ENCODE measurements at regions not wholly inside any gene's neighbourhood (a gene's known extent, or its start where the extent isn't known, plus 50 kb on each side); places are given as distances from the start of the nearest gene placed in this dataset.
A peak's percentile ranks its signal among the peaks of the same experiment; 100 is the strongest.

DNA sequence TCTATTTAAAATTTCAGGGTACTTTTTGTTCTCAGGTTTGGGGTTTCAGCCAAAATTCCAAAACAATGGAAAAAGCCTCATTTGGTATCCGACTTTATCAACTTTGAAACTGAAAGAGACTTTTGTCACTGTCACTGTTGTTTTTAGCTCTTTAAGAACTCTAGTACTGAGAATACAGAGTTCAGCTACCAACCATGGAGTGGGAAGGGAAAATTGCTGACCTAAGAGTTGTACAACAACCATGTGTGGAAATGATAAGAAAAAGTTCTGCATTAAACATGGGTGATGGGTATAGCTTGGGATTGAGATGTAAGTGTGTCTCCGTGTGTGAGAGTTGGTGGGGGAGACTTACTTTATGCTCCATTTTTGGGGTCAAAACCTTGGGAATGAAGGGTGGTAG, 206.6 kb upstream of the LRATD1 start:
- Histone ChIP-seq H3K4me1 (ENCODE audit: control insufficient read depth, insufficient read depth, low read length) (no peaks in the 10 kb centered on the region), H3K36me3 (ENCODE audit: control insufficient read depth, insufficient read depth, low read length) (no peaks in the 10 kb centered on the region), H3K9me3 (ENCODE audit: control insufficient read depth, insufficient read depth, low read depth, low read length) (no peaks in the 10 kb centered on the region), H3K27ac (ENCODE audit: low read length) (no peak overlapping the region), H3K4me3 (ENCODE audit: low read depth in 2 of 2, low read length in 2 of 2) (no peak overlapping the region), H3K27me3 (ENCODE audit: control insufficient read depth, insufficient read depth, low read length) (no peaks in the 10 kb centered on the region)
- CTCF ChIA-PET = no interaction called here
- POLR2A ChIA-PET = no interaction called here
- BruUV-seq (replicated peaks) = no TSS peak
- no peak for TF ChIP-seq POLR2AphosphoS5 (IDR thresholded peaks at IDR 0.05; ENCODE audit: low read depth, low read length)
- TF ChIP-seq, protein P1, sequence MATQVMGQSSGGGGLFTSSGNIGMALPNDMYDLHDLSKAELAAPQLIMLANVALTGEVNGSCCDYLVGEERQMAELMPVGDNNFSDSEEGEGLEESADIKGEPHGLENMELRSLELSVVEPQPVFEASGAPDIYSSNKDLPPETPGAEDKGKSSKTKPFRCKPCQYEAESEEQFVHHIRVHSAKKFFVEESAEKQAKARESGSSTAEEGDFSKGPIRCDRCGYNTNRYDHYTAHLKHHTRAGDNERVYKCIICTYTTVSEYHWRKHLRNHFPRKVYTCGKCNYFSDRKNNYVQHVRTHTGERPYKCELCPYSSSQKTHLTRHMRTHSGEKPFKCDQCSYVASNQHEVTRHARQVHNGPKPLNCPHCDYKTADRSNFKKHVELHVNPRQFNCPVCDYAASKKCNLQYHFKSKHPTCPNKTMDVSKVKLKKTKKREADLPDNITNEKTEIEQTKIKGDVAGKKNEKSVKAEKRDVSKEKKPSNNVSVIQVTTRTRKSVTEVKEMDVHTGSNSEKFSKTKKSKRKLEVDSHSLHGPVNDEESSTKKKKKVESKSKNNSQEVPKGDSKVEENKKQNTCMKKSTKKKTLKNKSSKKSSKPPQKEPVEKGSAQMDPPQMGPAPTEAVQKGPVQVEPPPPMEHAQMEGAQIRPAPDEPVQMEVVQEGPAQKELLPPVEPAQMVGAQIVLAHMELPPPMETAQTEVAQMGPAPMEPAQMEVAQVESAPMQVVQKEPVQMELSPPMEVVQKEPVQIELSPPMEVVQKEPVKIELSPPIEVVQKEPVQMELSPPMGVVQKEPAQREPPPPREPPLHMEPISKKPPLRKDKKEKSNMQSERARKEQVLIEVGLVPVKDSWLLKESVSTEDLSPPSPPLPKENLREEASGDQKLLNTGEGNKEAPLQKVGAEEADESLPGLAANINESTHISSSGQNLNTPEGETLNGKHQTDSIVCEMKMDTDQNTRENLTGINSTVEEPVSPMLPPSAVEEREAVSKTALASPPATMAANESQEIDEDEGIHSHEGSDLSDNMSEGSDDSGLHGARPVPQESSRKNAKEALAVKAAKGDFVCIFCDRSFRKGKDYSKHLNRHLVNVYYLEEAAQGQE (IDR thresholded peaks at IDR 0.05; ENCODE audit: insufficient read depth in 1 of 2, low read depth in 2 of 2, low read length in 1 of 2) = no peak
- TF ChIP-seq, protein P2, sequence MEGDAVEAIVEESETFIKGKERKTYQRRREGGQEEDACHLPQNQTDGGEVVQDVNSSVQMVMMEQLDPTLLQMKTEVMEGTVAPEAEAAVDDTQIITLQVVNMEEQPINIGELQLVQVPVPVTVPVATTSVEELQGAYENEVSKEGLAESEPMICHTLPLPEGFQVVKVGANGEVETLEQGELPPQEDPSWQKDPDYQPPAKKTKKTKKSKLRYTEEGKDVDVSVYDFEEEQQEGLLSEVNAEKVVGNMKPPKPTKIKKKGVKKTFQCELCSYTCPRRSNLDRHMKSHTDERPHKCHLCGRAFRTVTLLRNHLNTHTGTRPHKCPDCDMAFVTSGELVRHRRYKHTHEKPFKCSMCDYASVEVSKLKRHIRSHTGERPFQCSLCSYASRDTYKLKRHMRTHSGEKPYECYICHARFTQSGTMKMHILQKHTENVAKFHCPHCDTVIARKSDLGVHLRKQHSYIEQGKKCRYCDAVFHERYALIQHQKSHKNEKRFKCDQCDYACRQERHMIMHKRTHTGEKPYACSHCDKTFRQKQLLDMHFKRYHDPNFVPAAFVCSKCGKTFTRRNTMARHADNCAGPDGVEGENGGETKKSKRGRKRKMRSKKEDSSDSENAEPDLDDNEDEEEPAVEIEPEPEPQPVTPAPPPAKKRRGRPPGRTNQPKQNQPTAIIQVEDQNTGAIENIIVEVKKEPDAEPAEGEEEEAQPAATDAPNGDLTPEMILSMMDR (IDR thresholded peaks at IDR 0.05) = no peak
- TF ChIP-seq SIN3A (IDR thresholded peaks at IDR 0.05; ENCODE audit: borderline replicate concordance, insufficient read depth, low read depth, low read length) = no peak
- intact Hi-C loops (cut with micrococcal nuclease; ENCODE audit: unreplicated experiment) = no loop called here
- no peak for ATAC-seq
- no peak for DNase-seq (ENCODE audit: low read depth, low spot score)
- in situ Hi-C loops (cut with HindIII; ENCODE audit: low pct_unique_long_range_greater_than_20kb, low sequenced_read_pairs) = no loop called here

DNA sequence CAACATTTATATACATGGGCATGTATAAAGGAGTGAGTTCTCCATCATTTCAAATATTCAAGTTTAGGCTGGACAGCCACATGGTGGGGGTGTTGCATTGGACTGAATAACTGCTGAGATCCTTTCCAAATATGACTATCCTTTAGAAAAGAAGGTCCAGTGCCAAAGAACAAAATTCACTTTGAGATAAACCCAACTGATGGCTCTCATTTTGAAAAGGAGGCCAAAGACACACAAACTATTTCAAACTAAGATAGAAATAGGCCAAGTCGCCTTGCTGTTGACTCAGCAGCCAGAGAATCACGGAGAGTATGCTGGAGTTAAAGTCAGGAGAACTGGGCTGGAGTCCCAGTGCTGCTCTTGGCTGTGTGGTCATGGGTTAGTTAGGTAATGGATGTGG, 204.5 kb upstream of the LRATD1 start:
- Histone ChIP-seq H3K4me1 (ENCODE audit: control insufficient read depth, insufficient read depth, low read length) (no peaks in the 10 kb centered on the region), H3K27ac (ENCODE audit: low read length) (no peak overlapping the region), H3K4me3 (ENCODE audit: low read depth in 2 of 2, low read length in 2 of 2) (no peak overlapping the region), H3K9me3 (ENCODE audit: control insufficient read depth, insufficient read depth, low read depth, low read length) (no peaks in the 10 kb centered on the region), H3K36me3 (ENCODE audit: control insufficient read depth, insufficient read depth, low read length) (no peaks in the 10 kb centered on the region), H3K27me3 (ENCODE audit: control insufficient read depth, insufficient read depth, low read length) (no peaks in the 10 kb centered on the region)
- intact Hi-C loops (cut with micrococcal nuclease; ENCODE audit: unreplicated experiment) (no loop called here), in situ Hi-C loops (cut with HindIII; ENCODE audit: low pct_unique_long_range_greater_than_20kb, low sequenced_read_pairs) (no loop called here)
- ChIA-PET POLR2A (no interaction called here), CTCF (no interaction called here)
- TF ChIP-seq POLR2AphosphoS5 (IDR thresholded peaks at IDR 0.05; ENCODE audit: low read depth, low read length) (no peak), SIN3A (IDR thresholded peaks at IDR 0.05; ENCODE audit: borderline replicate concordance, insufficient read depth, low read depth, low read length) (no peak), TCF7L2 (IDR thresholded peaks at IDR 0.05; ENCODE audit: low read depth, low read length) (no peak)
- TF ChIP-seq, protein P2 (IDR thresholded peaks at IDR 0.05) = peak; percentile 3; the same call in 1 of the 2 replicates
- BruUV-seq (replicated peaks) = no TSS peak
- DNase-seq (ENCODE audit: low read depth, low spot score) = no peak
- ATAC-seq = no peak

Data from Panc1 (cell line).